Keratinocyte (primary cell): ENCODE measurements at regions not wholly inside any gene's neighbourhood (a gene's known extent, or its start where the extent isn't known, plus 50 kb on each side); places are given as distances from the start of the nearest gene placed in this dataset.

Experiments used
- CTCF ChIP-seq, 3 experiments: IDR thresholded peaks in 1 of 3; conservative IDR thresholded peaks in 1 of 3; optimal IDR thresholded peaks in 1 of 3; 2 replicates in 2 of 3; 3 replicates in 1 of 3; pipeline versions ENCODE3 to v1.5.1; 2011; ENCODE audit warnings: low read length in 3 of 3, mild to moderate bottlenecking in 3 of 3, moderate library complexity in 2 of 3, control low read depth in 1 of 3, inconsistent platforms in 1 of 3; ENCODE audit not compliant: insufficient read depth in 2 of 3; ENCODE audit errors: extremely low read depth in 1 of 3
- EZH2 ChIP-seq: IDR thresholded peaks from one replicate; pipeline ENCODE4 v1.6.1; 2012; ENCODE audit warnings: inconsistent platforms, mild to moderate bottlenecking, low read length, moderate library complexity

GRCh38 chr10:78549140-78549935 lies 515.7 kb downstream of the RPS24 start:
- no peak for TF ChIP-seq CTCF (optimal IDR thresholded peaks at IDR 0.05 in 1 of 3, IDR thresholded peaks at IDR 0.05 in 1 of 3, conservative IDR thresholded peaks at IDR 0.05 in 1 of 3; ENCODE audit: extremely low read depth in 1 of 3, insufficient read depth in 2 of 3, low read length in 3 of 3)
- TF ChIP-seq EZH2, result no peak
